Fibroblast of skin of left quadriceps (primary cell): ENCODE measurements at regions not wholly inside any gene's neighbourhood (a gene's known extent, or its start where the extent isn't known, plus 50 kb on each side); places are given as distances from the start of the nearest gene placed in this dataset.
"Not testable (repeated sequence)": the region's sequence is repeated elsewhere in the genome, so short reads cannot be mapped to it uniquely, and the experiment has no call there.

Source experiments
- DNase-seq, 2 experiments: peaks; one replicate each; pipeline ENCODE4 v3.0.0-alpha.2; 2013; ENCODE audit warnings: low read depth in 2 of 2

- DNase-seq: no peak
Observed at GRCh38 chr6:145110109-145110508, 625.2 kb downstream of the EPM2A start.

- DNase-seq: not testable (repeated sequence)
Observed at GRCh38 chr6:145111407-145111806, 623.9 kb downstream of the EPM2A start.

GRCh38 chr6:145112711-145113148, 622.6 kb downstream of the EPM2A start:
- no peak for DNase-seq

DNA sequence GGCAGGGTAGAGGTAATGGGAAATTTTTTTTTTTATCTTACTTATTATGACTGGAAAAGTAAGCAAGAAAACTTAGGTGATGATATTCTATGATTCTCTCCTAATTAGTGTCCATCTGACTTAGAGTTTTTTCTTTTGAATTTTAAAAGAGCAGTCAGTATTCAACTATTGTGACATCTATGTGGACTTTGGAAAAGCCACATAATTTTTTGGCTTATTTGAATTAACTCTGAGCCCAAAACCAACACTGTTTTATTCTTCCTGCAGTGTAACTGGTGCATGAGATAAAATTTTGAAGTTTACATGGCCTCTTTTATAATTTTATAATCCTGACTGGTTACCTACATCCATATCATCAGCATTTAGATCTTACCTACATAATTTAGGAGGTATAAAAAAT, 619.7 kb downstream of the EPM2A start:
- DNase-seq: no peak

GRCh38 chr6:145116591-145117178, 618.6 kb downstream of the EPM2A start:
- DNase-seq: no peak

GRCh38 chr6:145118224-145118623, 617.1 kb downstream of the EPM2A start:
- DNase-seq: no peak

DNA sequence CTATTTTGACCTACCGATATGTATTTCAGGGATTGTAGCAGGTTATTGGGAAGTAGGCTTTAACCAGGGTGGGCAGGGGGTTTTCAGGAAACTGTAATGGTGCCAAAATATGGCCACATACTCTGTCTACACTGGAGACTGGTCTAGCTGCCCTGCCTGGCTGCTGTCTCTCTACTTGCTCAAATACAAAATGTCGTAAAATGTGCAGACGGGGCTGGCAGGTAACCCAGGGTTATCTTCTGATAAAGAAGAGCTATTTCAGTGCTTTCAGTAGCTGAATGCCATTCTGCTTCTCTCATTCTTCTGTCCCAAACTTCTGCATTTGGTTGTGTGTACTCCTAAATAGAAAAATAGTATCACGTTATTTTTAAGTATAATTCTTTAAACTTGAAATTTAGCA, 616.2 kb downstream of the EPM2A start:
- DNase-seq: no peak

DNA sequence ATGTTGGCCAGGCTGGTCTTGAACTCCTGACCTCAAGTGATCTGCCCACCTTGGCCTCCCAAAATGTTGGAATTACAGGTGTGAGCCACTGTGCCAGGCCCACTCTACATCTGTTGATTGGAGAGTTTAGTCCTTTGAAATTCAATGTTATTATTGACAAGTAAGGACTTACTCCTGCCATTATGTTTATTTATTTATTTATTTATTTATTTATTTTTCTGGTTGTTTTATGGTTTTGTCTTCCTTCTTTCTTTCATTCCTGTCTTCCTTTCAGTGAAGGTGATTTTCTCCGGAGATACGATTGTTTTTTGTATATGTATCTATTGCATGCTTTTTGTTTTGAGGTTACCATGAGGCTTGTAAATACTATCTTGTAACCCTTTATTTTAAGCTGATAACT, 602.6 kb downstream of the EPM2A start:
- DNase-seq: no peak

- no peak for DNase-seq
Observed at GRCh38 chr6:145135702-145136101, 599.6 kb downstream of the EPM2A start.

- no peak for DNase-seq
Observed at GRCh38 chr6:145137425-145137824, 597.9 kb downstream of the EPM2A start.

DNA sequence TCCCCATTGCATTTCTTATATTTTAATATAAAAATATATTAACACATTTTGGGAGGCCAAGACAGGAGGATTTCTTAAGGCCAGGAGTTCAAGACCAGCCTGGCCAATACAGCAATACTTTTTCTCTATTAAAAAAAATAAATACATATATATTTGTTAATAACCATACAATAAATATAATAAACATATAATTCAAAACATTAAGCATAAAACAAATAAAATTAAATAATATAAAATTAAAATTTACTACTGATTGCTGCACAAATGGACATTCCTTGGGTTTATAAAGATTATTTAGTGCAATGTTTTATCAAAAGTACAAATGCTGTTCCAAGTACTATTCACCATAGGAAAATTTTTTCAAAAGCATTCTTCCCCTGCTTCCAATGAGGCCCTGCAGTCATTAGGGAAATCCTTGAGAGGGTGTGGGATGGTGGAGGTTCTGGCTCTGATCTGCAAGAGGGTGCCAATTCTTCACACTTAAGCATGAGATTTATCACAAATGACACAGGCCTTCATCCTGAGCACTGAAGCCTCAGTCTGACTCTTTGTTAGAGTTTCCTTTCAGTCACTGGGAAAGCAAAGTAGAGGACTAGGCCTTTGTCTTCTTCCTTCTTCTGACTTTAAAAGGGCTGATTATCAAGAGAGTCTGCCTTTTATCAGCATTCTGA, 596.7 kb downstream of the EPM2A start:
- no peak for DNase-seq

DNA sequence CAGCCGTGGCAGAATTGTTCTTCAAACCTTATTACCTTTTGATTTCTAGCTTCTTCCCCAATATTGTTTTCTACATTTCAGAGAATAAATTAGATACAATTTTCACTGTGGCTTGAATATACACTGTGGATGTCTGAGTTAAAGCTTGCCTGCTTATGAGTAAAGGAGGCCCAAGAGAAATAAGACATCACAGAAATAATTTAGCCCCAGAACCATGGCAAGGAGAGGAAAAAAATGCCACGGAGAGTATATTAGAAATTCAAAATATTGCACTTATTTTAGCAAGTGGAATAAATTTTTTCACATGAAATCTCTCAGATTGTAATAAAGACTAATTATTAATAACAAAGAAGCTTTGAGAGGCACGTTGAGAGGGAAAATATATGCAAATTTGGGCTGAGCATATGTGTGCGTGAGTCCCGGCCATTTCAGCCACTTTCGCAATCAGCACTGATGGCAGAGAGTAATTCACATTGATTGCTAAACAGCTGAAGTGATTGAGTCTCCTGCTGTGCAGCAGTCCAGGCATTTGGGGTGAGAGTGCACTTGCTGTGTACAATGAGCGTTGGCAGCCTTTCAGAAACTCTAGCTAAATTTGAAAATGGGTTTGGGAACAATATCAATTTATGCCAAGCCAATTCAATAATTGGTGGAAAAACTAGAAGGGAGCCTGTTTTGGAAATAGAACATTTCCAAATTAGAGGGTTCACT, 596.0 kb downstream of the EPM2A start:
- DNase-seq: peak in 1 of 2 experiments; percentile 17

GRCh38 chr6:145139895-145140294, 595.4 kb downstream of the EPM2A start:
- DNase-seq: no peak

- DNase-seq: no peak
Observed at GRCh38 chr6:145141572-145141971, 593.7 kb downstream of the EPM2A start.

DNA sequence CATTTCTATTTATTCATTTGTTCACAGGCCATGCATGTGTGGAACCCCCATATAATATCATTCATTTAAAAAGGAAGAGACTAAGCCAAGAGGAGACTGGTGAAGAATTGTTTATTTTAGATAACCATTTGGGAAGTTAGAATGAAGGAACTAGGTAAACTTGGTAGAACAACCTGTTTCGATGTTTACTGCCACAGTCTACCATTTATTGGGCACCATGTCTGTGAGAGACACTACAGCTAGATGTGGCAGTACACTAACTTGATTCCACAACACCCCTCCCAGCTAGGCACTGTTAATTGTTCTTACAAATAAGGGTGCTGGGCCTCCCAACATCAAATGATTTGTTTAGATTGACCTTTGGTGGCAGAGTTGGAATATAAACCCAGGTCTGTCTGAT, 592.4 kb downstream of the EPM2A start:
- no peak for DNase-seq

GRCh38 chr6:145143379-145143778, 591.9 kb downstream of the EPM2A start:
- DNase-seq: no peak

DNA sequence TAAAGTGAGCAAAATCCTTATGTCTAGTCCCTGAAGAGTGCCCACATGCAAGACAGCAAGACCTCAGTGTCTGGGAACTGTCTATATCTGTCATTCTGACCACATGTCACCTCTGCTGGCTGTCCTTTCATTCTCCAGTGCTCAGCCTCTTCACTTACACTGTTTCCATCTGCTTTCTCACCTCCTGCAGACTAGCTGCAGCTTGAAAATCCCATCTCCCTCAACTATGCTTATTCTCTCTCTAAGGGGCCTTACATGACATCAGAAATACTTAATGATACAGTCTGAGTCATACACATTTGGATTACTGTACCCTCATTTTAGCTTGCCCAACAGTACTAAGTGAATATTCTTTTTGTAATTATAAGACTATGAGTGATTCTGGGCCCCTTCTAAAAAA, 587.8 kb downstream of the EPM2A start:
- DNase-seq: peak in 1 of 2 experiments; percentile 18

GRCh38 chr6:145147981-145148749, 587.2 kb downstream of the EPM2A start:
- DNase-seq: no peak

DNA sequence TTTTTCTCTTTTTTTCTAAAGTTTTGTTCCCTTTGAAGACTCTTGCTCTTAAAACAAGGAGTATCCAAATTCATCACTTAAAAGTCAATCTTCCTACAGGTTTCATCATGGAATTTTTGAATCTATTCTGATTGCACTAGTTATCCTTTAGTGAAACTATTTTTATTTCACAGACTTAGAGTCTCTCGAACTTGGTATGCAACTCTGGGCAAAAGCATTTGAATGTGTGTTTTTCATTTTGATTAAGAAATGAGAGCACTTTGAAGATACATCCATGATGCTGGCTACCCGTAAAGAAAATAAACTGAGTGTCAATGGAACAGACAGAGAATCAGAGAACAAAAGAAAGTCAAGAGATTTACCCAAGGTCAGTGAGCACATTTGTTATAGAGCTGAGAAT, 586.5 kb downstream of the EPM2A start:
- no peak for DNase-seq

- no peak for DNase-seq
Observed at GRCh38 chr6:145151624-145152023, 583.7 kb downstream of the EPM2A start.

DNA sequence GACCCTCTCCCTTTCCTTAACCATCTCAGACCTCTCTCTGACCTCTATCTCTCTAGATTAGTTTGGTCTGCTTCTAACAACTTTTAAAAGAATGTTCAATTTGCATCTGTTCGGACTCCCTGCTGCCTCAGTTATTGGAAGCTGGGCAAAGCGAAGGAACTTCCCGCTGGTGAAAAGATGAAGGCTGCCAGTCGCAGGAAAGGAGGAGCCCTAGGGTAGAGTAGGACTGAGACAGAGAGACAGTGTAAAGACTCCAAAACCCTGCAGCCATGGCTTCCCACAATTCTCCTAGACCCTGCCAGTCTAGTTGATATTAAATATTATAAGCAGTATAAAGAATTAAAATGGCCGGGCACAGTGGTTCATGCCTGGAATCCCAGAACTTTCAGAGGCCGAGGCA, 581.8 kb downstream of the EPM2A start:
- no peak for DNase-seq

DNA sequence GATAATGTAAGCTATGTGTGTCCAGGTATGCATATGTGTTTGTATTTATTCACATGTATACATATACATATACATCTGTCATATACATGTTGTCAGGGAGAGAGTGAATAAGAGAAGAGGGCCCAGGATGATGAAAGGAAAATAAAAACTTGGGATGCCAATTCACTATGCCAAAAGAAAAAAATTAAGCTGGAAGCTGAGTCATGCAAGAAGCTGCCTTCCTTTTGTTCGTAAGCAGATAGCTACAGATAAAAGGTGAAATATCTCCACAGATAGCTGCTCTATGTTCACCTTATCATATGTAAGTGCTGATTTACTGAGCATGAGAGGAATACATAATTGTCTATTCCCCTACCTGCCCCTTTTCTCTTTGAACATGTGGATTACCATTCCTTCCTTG, 579.9 kb downstream of the EPM2A start:
- no peak for DNase-seq
